C4-2B (cell line): ENCODE measurements at regions not wholly inside any gene's neighbourhood (a gene's known extent, or its start where the extent isn't known, plus 50 kb on each side); places are given as distances from the start of the nearest gene placed in this dataset.

Experiments
- ZFX ChIP-seq: fragments of 450-650 bp; IDR thresholded peaks from 2 replicates; pipeline ENCODE4 v1.6.1; 2017
- TF ChIP-seq, protein P1 (sequence below): fragments of 450-650 bp; conservative IDR thresholded peaks from 2 replicates; pipeline ENCODE4 v1.5.1; 2017; ENCODE audit warnings: mild to moderate bottlenecking

DNA sequence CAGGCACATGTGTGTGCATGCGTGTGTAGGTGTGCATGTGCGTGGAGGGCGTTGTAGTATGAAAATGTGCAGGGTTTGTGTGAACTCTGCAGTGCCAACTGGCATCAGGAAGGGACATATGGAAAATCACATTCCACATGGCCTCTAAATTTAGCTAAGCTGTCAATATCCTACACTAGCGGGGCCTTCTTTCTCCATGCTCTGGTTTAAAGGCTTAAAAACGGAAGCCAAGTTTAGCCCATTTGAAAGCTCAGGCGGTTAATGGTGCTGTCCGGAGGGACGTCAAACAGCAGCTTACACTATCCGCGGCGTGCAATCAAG, 144.1 kb upstream of the NOCT start:
- TF ChIP-seq ZFX, result no peak
- TF ChIP-seq, protein P1, sequence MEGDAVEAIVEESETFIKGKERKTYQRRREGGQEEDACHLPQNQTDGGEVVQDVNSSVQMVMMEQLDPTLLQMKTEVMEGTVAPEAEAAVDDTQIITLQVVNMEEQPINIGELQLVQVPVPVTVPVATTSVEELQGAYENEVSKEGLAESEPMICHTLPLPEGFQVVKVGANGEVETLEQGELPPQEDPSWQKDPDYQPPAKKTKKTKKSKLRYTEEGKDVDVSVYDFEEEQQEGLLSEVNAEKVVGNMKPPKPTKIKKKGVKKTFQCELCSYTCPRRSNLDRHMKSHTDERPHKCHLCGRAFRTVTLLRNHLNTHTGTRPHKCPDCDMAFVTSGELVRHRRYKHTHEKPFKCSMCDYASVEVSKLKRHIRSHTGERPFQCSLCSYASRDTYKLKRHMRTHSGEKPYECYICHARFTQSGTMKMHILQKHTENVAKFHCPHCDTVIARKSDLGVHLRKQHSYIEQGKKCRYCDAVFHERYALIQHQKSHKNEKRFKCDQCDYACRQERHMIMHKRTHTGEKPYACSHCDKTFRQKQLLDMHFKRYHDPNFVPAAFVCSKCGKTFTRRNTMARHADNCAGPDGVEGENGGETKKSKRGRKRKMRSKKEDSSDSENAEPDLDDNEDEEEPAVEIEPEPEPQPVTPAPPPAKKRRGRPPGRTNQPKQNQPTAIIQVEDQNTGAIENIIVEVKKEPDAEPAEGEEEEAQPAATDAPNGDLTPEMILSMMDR, result no peak
